Calu3 (cell line): ENCODE measurements at regions not wholly inside any gene's neighbourhood (a gene's known extent, or its start where the extent isn't known, plus 50 kb on each side); places are given as distances from the start of the nearest gene placed in this dataset.
"Not testable (repeated sequence)": the region's sequence is repeated elsewhere in the genome, so short reads cannot be mapped to it uniquely, and the experiment has no call there.

Experiments used
- BruUV-seq: library from RNA; stranded (reverse); fragments of 400-500 nt; replicated peaks from 2 replicates; lab custom pipeline; 2021; lab: Mats Ljungman, UMichigan
- CTCF ChIA-PET: fragments of 300-600 bp; sonication (Branson Sonifier 250); formaldehyde crosslinking; loops from one replicate; lab custom pipeline; 2022; ENCODE audit warnings: antibody characterized with exemption; lab: Charles Lee
- DNase-seq: peaks from one replicate; pipeline ENCODE4 v3.0.0; 2022
- H3K27ac Mint-ChIP-seq: one replicate; pipeline ENCODE4 v1.8.0; 2022; ENCODE audit warnings: mixed read lengths; ENCODE audit not compliant: unreplicated experiment
- H3K27me3 Mint-ChIP-seq: one replicate; pipeline ENCODE4 v1.8.0; 2022; ENCODE audit warnings: mixed read lengths; ENCODE audit not compliant: unreplicated experiment
- H3K36me3 Mint-ChIP-seq: one replicate; pipeline ENCODE4 v1.8.0; 2022; ENCODE audit warnings: mild to moderate bottlenecking, moderate library complexity, mixed read lengths; ENCODE audit not compliant: insufficient read depth, unreplicated experiment
- H3K4me1 Mint-ChIP-seq: one replicate; pipeline ENCODE4 v1.8.0; 2022; ENCODE audit warnings: mild to moderate bottlenecking, low read depth, mixed read lengths; ENCODE audit not compliant: unreplicated experiment
- H3K4me3 Mint-ChIP-seq: one replicate; pipeline ENCODE4 v1.8.0; 2022; ENCODE audit warnings: mild to moderate bottlenecking, low read depth, moderate library complexity, mixed read lengths; ENCODE audit not compliant: unreplicated experiment
- H3K9me3 Mint-ChIP-seq: one replicate; pipeline ENCODE4 v1.8.0; 2022; ENCODE audit warnings: low read depth, mixed read lengths; ENCODE audit not compliant: unreplicated experiment
- CTCF ChIP-seq: fragments of 200-600 bp; IDR thresholded peaks from one replicate; pipeline ENCODE4 v1.8.0; 2022; ENCODE audit warnings: antibody characterized with exemption; ENCODE audit not compliant: unreplicated experiment
- intact Hi-C: fragments of 100-400 bp; cut with micrococcal nuclease; formaldehyde crosslinking; loops from one replicate; pipeline ENCODE4 v1.10.0; 2022; ENCODE audit not compliant: unreplicated experiment

GRCh38 chr1:116194568-116194967 is 83.4 kb downstream of the MAB21L3 start:
- H3K27me3 Mint-ChIP-seq, result peaks cover 39% of the 10 kb centered on the region
- H3K4me1 Mint-ChIP-seq, result no peaks in the 10 kb centered on the region
- no peak for TF ChIP-seq CTCF
- intact Hi-C loops, result no loop called here
- H3K27ac Mint-ChIP-seq, result no peak overlapping the region
- H3K36me3 Mint-ChIP-seq, result no peaks in the 10 kb centered on the region
- no peak overlapping the region for H3K4me3 Mint-ChIP-seq
- BruUV-seq, result no TSS peak
- CTCF ChIA-PET, result interaction anchor here (0.5 kb wide), 1 partner anchor 1269 kb away, joined by 3 read pairs; no protein-coding TSS in a partner anchor
- H3K9me3 Mint-ChIP-seq, result peaks cover 6% of the 10 kb centered on the region
- no peak for DNase-seq

GRCh38 chr1:116195077-116195868 is 84.1 kb downstream of the MAB21L3 start:
- CTCF ChIA-PET, result no interaction called here
- Mint-ChIP-seq H3K9me3 (peaks cover 6% of the 10 kb centered on the region), H3K27me3 (peaks cover 45% of the 10 kb centered on the region), H3K4me1 (no peaks in the 10 kb centered on the region), H3K4me3 (no peak overlapping the region), H3K27ac (no peak overlapping the region), H3K36me3 (no peaks in the 10 kb centered on the region)
- no peak for TF ChIP-seq CTCF
- DNase-seq, result no peak
- BruUV-seq, result no TSS peak
- intact Hi-C loops, result no loop called here

GRCh38 chr1:116200343-116200742 is 89.1 kb downstream of the MAB21L3 start:
- H3K4me3 Mint-ChIP-seq, intact Hi-C loops, H3K27ac Mint-ChIP-seq, DNase-seq, H3K36me3 Mint-ChIP-seq, BruUV-seq, H3K9me3 Mint-ChIP-seq, H3K4me1 Mint-ChIP-seq: not testable (repeated sequence)
- H3K27me3 Mint-ChIP-seq, result peaks cover 41% of the 10 kb centered on the region
- CTCF ChIA-PET, result interaction anchor here (0.7 kb wide), 1 partner anchor 423 kb away, joined by 3 read pairs; no protein-coding TSS in a partner anchor

GRCh38 chr1:116201911-116202310 is 90.7 kb downstream of the MAB21L3 start:
- Mint-ChIP-seq H3K4me1 (no peaks in the 10 kb centered on the region), H3K27ac (no peak overlapping the region), H3K27me3 (peaks cover 41% of the 10 kb centered on the region), H3K4me3 (no peak overlapping the region), H3K9me3 (peaks cover 3% of the 10 kb centered on the region), H3K36me3 (no peaks in the 10 kb centered on the region)
- BruUV-seq, result no TSS peak
- DNase-seq, result no peak
- intact Hi-C loops, result no loop called here
- CTCF ChIA-PET, result no interaction called here
- TF ChIP-seq CTCF, result no peak

GRCh38 chr1:116203181-116203723 is 92.1 kb downstream of the MAB21L3 start:
- intact Hi-C loops, result no loop called here
- H3K4me1 Mint-ChIP-seq, result no peaks in the 10 kb centered on the region

More at GRCh38 chr1:116203181-116203723, 92.1 kb downstream of the MAB21L3 start:
- no peak overlapping the region for H3K27ac Mint-ChIP-seq
- BruUV-seq, result no TSS peak
- H3K36me3 Mint-ChIP-seq, result no peaks in the 10 kb centered on the region
- no peak for TF ChIP-seq CTCF
- peaks cover 41% of the 10 kb centered on the region for H3K27me3 Mint-ChIP-seq
- no peak overlapping the region for H3K4me3 Mint-ChIP-seq
- peaks cover 3% of the 10 kb centered on the region for H3K9me3 Mint-ChIP-seq
- CTCF ChIA-PET, result no interaction called here
- no peak for DNase-seq
